Osteocyte (in vitro differentiated cells): ENCODE measurements at regions not wholly inside any gene's neighbourhood (a gene's known extent, or its start where the extent isn't known, plus 50 kb on each side); places are given as distances from the start of the nearest gene placed in this dataset.
"Not testable (repeated sequence)": the region's sequence is repeated elsewhere in the genome, so short reads cannot be mapped to it uniquely, and the experiment has no call there.

Experiments
- DNase-seq: peaks from one replicate; pipeline ENCODE4 v3.0.0; 2021; ENCODE audit warnings: mixed read lengths; ENCODE audit not compliant: unreplicated experiment; ENCODE audit errors: extremely low spot score
- H3K27ac Mint-ChIP-seq: one replicate; pipeline ENCODE4 v1.8.0; 2021; ENCODE audit warnings: mild to moderate bottlenecking, mixed read lengths; ENCODE audit not compliant: unreplicated experiment
- H3K27me3 Mint-ChIP-seq: one replicate; pipeline ENCODE4 v1.8.0; 2021; ENCODE audit warnings: mixed read lengths; ENCODE audit not compliant: unreplicated experiment
- H3K36me3 Mint-ChIP-seq: one replicate; pipeline ENCODE4 v1.8.0; 2021; ENCODE audit warnings: mixed read lengths; ENCODE audit not compliant: unreplicated experiment
- H3K4me1 Mint-ChIP-seq: one replicate; pipeline ENCODE4 v1.8.0; 2021; ENCODE audit warnings: mixed read lengths; ENCODE audit not compliant: unreplicated experiment
- H3K4me3 Mint-ChIP-seq: one replicate; pipeline ENCODE4 v1.8.0; 2021; ENCODE audit warnings: mild to moderate bottlenecking, moderate library complexity, mixed read lengths; ENCODE audit not compliant: unreplicated experiment
- H3K9me3 Mint-ChIP-seq: one replicate; pipeline ENCODE4 v1.8.0; 2021; ENCODE audit warnings: mixed read lengths; ENCODE audit not compliant: unreplicated experiment
- TF ChIP-seq, protein P1 (sequence below): fragments of 200-600 bp; sonication (generic); IDR thresholded peaks from 2 replicates; pipeline ENCODE4 v1.5.0; 2021; ENCODE audit warnings: antibody characterized with exemption, mild to moderate bottlenecking, moderate library complexity

DNA sequence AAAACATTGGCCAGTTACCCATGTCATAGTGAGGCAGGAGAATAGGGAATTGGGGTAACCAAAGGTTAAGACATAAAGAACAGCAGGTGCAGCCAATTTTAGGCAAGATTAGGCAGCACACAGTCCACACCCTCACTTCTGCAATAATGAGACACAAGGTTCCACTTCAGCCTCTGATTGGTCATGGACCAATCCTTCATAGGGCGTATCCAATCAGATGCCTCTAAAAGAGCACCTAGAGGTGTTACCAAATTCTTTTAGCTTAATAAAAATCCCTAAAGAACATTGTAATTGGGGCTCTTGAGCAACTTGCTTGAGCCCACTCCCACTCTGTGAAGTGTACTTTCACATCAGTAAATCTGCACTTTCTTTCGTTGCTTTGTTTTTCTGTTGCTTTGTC lies 302.4 kb downstream of the PREX1 start:
- Mint-ChIP-seq H3K4me3 (no peak overlapping the region), H3K4me1 (no peaks in the 10 kb centered on the region), H3K9me3 (no peaks in the 10 kb centered on the region), H3K27me3 (peaks cover 5% of the 10 kb centered on the region), H3K36me3 (no peaks in the 10 kb centered on the region), H3K27ac (no peak overlapping the region)
- DNase-seq = no peak
- TF ChIP-seq, protein P1, sequence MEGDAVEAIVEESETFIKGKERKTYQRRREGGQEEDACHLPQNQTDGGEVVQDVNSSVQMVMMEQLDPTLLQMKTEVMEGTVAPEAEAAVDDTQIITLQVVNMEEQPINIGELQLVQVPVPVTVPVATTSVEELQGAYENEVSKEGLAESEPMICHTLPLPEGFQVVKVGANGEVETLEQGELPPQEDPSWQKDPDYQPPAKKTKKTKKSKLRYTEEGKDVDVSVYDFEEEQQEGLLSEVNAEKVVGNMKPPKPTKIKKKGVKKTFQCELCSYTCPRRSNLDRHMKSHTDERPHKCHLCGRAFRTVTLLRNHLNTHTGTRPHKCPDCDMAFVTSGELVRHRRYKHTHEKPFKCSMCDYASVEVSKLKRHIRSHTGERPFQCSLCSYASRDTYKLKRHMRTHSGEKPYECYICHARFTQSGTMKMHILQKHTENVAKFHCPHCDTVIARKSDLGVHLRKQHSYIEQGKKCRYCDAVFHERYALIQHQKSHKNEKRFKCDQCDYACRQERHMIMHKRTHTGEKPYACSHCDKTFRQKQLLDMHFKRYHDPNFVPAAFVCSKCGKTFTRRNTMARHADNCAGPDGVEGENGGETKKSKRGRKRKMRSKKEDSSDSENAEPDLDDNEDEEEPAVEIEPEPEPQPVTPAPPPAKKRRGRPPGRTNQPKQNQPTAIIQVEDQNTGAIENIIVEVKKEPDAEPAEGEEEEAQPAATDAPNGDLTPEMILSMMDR = no peak

DNA sequence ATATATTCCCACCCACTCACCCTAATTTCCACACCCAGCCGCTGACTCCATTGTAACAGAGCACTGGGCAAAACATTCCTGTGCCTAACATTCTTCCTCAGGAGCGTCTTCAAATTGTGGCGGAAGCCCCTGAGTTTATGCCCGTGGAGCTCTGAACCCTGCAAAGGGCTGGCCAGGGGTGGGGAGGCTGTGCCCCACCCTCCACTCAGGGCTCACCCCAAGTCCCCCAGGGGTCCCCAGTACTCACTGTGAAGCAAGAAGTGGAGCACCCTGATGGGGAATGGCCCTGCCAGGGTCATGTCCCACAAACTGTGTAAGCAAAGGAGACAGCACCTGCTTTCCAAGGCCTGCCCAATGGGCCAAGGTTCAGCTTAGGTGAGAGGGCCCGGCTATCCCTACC lies 303.2 kb downstream of the PREX1 start:
- no peak for DNase-seq
- H3K27me3 Mint-ChIP-seq = peaks cover 5% of the 10 kb centered on the region
- no peaks in the 10 kb centered on the region for H3K9me3 Mint-ChIP-seq
- H3K27ac Mint-ChIP-seq = no peak overlapping the region
- H3K36me3 Mint-ChIP-seq = no peaks in the 10 kb centered on the region
- H3K4me1 Mint-ChIP-seq = no peaks in the 10 kb centered on the region
- TF ChIP-seq, protein P1 = no peak
- H3K4me3 Mint-ChIP-seq = no peak overlapping the region

DNA sequence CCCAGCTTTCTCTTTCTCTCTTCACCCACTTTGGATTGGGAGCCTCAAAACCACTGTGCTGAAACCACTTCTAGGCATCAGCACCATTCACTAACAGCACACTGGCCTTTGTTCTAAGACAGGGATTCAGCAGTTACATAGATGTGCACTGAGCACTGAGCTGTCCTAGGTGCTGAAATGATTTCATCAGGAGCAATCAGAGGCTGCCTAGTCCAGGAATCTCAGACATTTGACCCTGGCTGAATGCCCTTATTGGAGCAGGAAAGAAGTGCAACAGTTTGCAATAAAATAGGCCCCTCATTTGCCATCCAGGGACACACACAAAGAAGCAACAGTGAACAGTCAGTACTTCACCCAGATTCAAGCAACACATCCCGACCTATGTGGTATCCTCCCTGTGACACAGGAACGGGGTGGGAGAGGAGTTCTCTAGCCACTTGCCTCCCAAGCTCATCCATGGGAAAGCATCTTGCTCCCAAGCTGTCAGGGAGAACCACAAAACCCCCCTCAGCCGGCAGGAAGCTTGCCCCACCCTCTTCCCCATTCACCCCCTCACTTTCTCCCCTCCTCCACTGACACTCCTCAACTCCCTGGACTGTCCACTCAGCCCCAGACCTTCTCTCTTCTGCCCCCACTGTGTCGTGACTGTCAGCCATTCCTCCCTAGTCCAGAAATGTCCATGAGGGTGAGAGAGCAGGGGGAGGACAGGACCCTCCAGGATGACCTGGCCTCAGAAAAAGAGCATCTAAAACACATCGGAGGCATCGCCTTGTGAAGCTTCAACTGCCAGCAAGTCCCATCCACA lies 304.4 kb downstream of the PREX1 start:
- TF ChIP-seq, protein P1 = no peak
- no peaks in the 10 kb centered on the region for H3K9me3 Mint-ChIP-seq
- no peak overlapping the region for H3K27ac Mint-ChIP-seq
- H3K4me3 Mint-ChIP-seq = no peak overlapping the region
- H3K27me3 Mint-ChIP-seq = no peaks in the 10 kb centered on the region
- no peaks in the 10 kb centered on the region for H3K4me1 Mint-ChIP-seq
- H3K36me3 Mint-ChIP-seq = no peaks in the 10 kb centered on the region
- DNase-seq = no peak

DNA sequence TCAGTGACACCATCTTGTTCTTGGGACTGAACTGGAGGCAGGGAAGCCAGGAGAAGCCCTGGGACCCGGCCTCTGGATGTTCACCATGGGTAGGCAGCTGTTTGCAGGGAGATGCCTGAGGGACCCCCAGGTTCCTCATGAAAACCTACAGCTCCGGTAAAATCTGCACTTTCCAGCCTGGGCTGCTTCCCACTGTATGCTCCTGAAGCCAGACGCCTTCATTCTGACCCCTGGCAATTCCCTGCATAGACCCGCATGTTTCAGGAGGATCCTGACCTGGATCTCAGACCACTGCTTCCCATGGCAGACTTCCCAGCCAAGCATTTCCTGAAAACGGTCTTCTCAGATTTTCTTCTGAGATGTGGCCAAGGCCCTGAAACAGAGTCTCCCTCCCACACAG lies 306.7 kb downstream of the PREX1 start:
- Mint-ChIP-seq H3K27ac (no peak overlapping the region), H3K36me3 (no peaks in the 10 kb centered on the region)

DNA sequence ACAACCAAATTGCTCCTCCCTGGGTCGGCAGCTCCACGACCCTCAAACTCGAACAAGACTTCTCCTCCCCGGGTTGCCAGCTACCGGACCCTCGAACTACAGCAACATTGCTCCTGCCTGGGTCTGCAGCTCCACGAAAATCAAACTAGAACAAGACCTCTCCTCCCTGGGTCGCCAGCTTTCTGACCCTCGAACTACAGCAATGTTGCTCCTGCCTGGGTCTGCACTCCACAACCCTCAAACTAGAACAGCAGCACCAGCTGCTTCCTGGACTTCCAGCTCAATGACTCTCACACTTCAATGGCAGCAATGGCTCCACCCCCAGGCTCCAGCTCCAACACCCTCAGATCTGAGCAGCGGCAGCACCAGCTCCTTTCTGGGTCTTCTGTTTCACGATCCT lies 311.6 kb downstream of the PREX1 start:
- H3K4me1 Mint-ChIP-seq, H3K27ac Mint-ChIP-seq, H3K27me3 Mint-ChIP-seq, DNase-seq, H3K9me3 Mint-ChIP-seq, H3K4me3 Mint-ChIP-seq, H3K36me3 Mint-ChIP-seq: not testable (repeated sequence)

More for the DNA sequence above, 306.7 kb downstream of the PREX1 start:
- Mint-ChIP-seq H3K4me3 (no peak overlapping the region), H3K9me3 (no peaks in the 10 kb centered on the region), H3K27me3 (peaks cover 3% of the 10 kb centered on the region), H3K4me1 (no peaks in the 10 kb centered on the region)
- TF ChIP-seq, protein P1 = no peak
- DNase-seq = no peak

DNA sequence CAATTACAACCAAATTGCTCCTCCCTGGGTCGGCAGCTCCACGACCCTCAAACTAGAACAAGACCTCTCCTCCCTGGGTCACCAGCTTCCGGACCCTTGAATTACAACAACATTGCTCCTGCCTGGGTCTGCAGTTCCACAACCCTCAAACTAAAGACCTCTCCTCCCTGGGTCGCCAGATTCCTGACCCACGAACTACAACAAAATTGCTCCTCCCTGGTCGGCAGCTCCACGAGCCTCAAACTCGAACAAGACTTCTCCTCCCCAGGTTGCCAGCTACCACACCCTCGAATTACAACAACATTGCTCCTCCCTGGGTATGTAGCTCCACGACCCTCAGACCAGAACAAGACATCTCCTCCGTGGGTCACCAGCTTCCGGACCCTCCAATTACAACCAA lies 313.2 kb downstream of the PREX1 start:
- H3K36me3 Mint-ChIP-seq, H3K27me3 Mint-ChIP-seq, H3K27ac Mint-ChIP-seq, H3K4me3 Mint-ChIP-seq, H3K9me3 Mint-ChIP-seq, H3K4me1 Mint-ChIP-seq, DNase-seq: not testable (repeated sequence)

DNA sequence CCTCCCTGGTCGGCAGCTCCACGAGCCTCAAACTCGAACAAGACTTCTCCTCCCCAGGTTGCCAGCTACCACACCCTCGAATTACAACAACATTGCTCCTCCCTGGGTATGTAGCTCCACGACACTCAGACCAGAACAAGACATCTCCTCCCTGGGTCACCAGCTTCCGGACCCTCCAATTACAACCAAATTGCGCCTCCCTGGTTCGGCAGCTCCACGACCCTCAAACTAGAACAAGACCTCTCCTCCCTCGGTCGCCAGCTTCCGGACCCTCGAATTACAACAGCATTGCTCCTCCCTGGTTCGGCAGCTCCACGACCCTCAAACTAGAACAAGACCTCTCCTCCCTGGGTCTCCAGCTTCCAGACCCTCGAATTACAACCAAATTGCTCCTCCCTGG lies 315.3 kb downstream of the PREX1 start:
- H3K9me3 Mint-ChIP-seq, H3K27ac Mint-ChIP-seq: not testable (repeated sequence)

DNA sequence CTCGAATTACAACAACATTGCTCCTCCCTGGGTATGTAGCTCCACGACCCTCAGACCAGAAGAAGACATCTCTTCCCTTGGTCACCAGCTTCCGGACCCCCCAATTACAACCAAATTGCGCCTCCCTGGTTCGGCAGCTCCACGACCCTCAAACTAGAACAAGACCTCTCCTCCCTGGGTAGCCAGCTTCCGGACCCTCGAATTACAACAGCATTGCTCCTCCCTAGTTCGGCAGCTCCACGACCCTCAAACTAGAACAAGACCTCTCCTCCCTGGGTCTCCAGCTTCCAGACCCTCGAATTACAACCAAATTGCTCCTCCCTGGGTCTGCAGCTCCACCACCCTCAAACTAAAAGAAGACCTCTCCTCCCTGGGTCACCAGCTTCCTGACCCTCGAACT lies 322.7 kb downstream of the PREX1 start:
- DNase-seq, H3K9me3 Mint-ChIP-seq, H3K27me3 Mint-ChIP-seq, H3K27ac Mint-ChIP-seq, H3K4me1 Mint-ChIP-seq, H3K4me3 Mint-ChIP-seq, H3K36me3 Mint-ChIP-seq: not testable (repeated sequence)

More for the DNA sequence above, 315.3 kb downstream of the PREX1 start:
- not testable (repeated sequence) for H3K27me3 Mint-ChIP-seq, H3K36me3 Mint-ChIP-seq, H3K4me1 Mint-ChIP-seq, DNase-seq, H3K4me3 Mint-ChIP-seq
